K562 (cell line): ENCODE measurements at regions not wholly inside any gene's neighbourhood (a gene's known extent, or its start where the extent isn't known, plus 50 kb on each side); places are given as distances from the start of the nearest gene placed in this dataset.

Experiments used
- ATAC-seq: fragments of 200-7000 bp; cut with Tn5 transposase; 3 replicates; pipeline ENCODE4 v1.9.1; 2020; ENCODE audit warnings: moderate library complexity
- BruUV-seq: library from RNA; stranded (reverse); fragments of 400-500 nt; replicated peaks from 2 replicates; lab custom pipeline; 2021; lab: Mats Ljungman, UMichigan
- CTCF ChIA-PET: fragments of 300-600 bp; formaldehyde crosslinking; extraction: SDS; loops from one replicate; lab custom pipeline; 2021; ENCODE audit warnings: low intra/inter-chr PET ratio; lab: Yijun Ruan, JAX
- POLR2A ChIA-PET: fragments of 300-600, 350-650 bp; sonication (Branson Sonifier 250); formaldehyde crosslinking; extraction: SDS; loops from one replicate; lab custom pipeline; 2021; ENCODE audit warnings: antibody characterized with exemption, inconsistent platforms; lab: Yijun Ruan, JAX
- DNase-seq, 4 experiments: peaks; one replicate each; pipeline versions ENCODE4 v3.0.0 to v3.0.0-alpha.2; 2011 to 2018; ENCODE audit warnings: low spot score in 3 of 4, mixed read lengths in 3 of 4; ENCODE audit errors: extremely low read depth in 1 of 4
- FAIRE-seq: peaks from 2 replicates; lab custom pipeline; 2011; peaks lifted over from hg19 to GRCh38; lab: Jason Lieb, UNC
- H2AFZ ChIP-seq: 2 replicates; pipeline ENCODE4 v1.6.0; 2011; ENCODE audit warnings: low read depth, low read length, control low read depth, inconsistent platforms
- H3K27ac ChIP-seq: fragments of 200-600 bp; 3 replicates; pipeline ENCODE4 v1.8.0; 2011; ENCODE audit warnings: low read depth, mild to moderate bottlenecking, control low read depth, inconsistent platforms, low read length, moderate library complexity, mixed read lengths; ENCODE audit errors: extremely low read depth
- H3K27me3 ChIP-seq, 2 experiments: fragments of 300-600 bp in 1 of 2; 2 replicates in 1 of 2; 3 replicates in 1 of 2; pipeline versions ENCODE4 v1.6.0 to v1.8.0; 2011; ENCODE audit warnings: inconsistent platforms in 2 of 2, low read length in 2 of 2, mild to moderate bottlenecking in 1 of 2, mixed read lengths in 1 of 2, moderate library complexity in 1 of 2; ENCODE audit not compliant: control insufficient read depth in 2 of 2, insufficient read depth in 2 of 2
- H3K36me3 ChIP-seq: fragments of 300-600 bp; 3 replicates; pipeline ENCODE4 v1.8.0; 2011; ENCODE audit warnings: mild to moderate bottlenecking, low read length, inconsistent platforms; ENCODE audit not compliant: control insufficient read depth, insufficient read depth
- H3K4me1 ChIP-seq, 2 experiments: fragments of 200-600 bp in 1 of 2; replicated peaks in 1 of 2; 2 replicates in 1 of 2; 3 replicates in 1 of 2; pipeline versions ENCODE4 v1.5.1 to v1.8.0; 2011; ENCODE audit warnings: inconsistent platforms in 2 of 2, low read length in 2 of 2, mild to moderate bottlenecking in 1 of 2, mixed read lengths in 1 of 2, moderate library complexity in 1 of 2; ENCODE audit not compliant: control insufficient read depth in 2 of 2, insufficient read depth in 2 of 2
- H3K4me2 ChIP-seq: 2 replicates; pipeline ENCODE4 v1.6.1; 2011; ENCODE audit warnings: low read length, control low read depth, inconsistent platforms, mixed read lengths; ENCODE audit not compliant: insufficient read depth
- H3K4me3 ChIP-seq: fragments of 200-600 bp; sonication (generic), shearing (Covaris generic); 2 replicates; pipeline ENCODE4 v1.5.1; 2016; ENCODE audit warnings: control low read depth, inconsistent platforms
- H3K79me2 ChIP-seq: fragments of 200-600 bp; 3 replicates; pipeline ENCODE4 v1.8.0; 2011; ENCODE audit warnings: low read length, inconsistent platforms; ENCODE audit not compliant: control insufficient read depth, insufficient read depth
- H3K9ac ChIP-seq, 2 experiments: 2 replicates each; pipeline versions ENCODE4 v1.6.0 to v1.6.1; 2011; ENCODE audit warnings: low read depth in 2 of 2, low read length in 2 of 2, control low read depth in 1 of 2, inconsistent platforms in 1 of 2, mild to moderate bottlenecking in 1 of 2, mixed read lengths in 1 of 2; ENCODE audit not compliant: insufficient read depth in 1 of 2
- H3K9me1 ChIP-seq: one replicate; pipeline ENCODE4 v1.6.0; 2011; ENCODE audit warnings: inconsistent platforms, mild to moderate bottlenecking, low read length, moderate library complexity; ENCODE audit not compliant: control insufficient read depth, insufficient read depth
- H3K9me3 ChIP-seq: replicated peaks from 2 replicates; pipeline ENCODE4 v1.5.1; 2011; ENCODE audit warnings: low read depth, low read length, inconsistent platforms; ENCODE audit not compliant: control insufficient read depth, insufficient read depth
- H4K20me1 ChIP-seq: replicated peaks from 2 replicates; pipeline ENCODE4 v1.6.1; 2011; ENCODE audit warnings: low read length, inconsistent platforms, mixed read lengths; ENCODE audit not compliant: control insufficient read depth, insufficient read depth
- BACH1 ChIP-seq: fragments of 200-800 bp; sonication (Bioruptor generic); IDR thresholded peaks from 2 replicates; pipeline ENCODE4 v1.6.1; 2016; ENCODE audit warnings: missing genetic modification characterization, missing compliant biosample characterization
- WGBS: fragments of 100-300 bp; shearing (Covaris generic); methylation state at CpG from one replicate; pipeline ENCODE4 v1.1.6; 2016; ENCODE audit warnings: low coverage, mixed read lengths; ENCODE audit not compliant: insufficient coverage; ENCODE audit errors: missing lambda C conversion rate; 5-methylcytosine and 5-hydroxymethylcytosine counted together
- in situ Hi-C: fragments of 300-500 bp; cut with MboI; formaldehyde crosslinking; loops from 4 replicates; pipeline ENCODE4 v1.15.0; 2018; ENCODE audit warnings: inconsistent platforms, mixed read lengths
- intact Hi-C: fragments of 100-400 bp; cut with micrococcal nuclease; formaldehyde crosslinking; loops from 2 replicates; pipeline ENCODE4 v1.14.2; 2022
- TF ChIP-seq, protein P1 (sequence below): fragments of 150-350 bp; conservative IDR thresholded peaks from 2 replicates; pipeline ENCODE4 v1.6.1; 2014; ENCODE audit warnings: low read length

DNA sequence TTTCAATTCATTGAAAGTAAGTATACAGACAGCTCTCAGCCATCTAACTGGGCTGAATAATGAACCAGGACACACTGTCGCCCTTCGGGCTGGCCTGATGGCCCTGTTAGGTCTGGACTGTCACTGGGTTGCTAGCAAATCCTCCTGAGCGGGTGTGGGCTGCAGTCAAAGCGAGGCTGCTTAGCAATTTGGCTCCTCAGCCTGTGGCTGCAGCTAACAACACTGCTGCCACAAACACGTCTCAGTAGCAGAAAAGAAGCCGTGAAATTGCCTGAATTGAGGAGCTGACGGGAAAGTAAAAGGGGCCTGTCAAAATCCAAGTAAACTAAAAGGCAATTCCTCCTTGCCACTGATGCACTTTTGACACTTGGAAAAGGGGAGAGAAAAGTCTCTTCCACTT lies 72.8 kb downstream of the SMIM20 start (continued):
- no peak for TF ChIP-seq BACH1 (tag)

GRCh38 chr4:25991340-25991739 lies 77.3 kb downstream of the SMIM20 start:
- H3K9me3 ChIP-seq, result no peaks in the 10 kb centered on the region; the same call in 1 of the 2 replicates
- H3K4me1 ChIP-seq, result no peaks in the 10 kb centered on the region; a peak in 1 of 5 replicates
- no peak overlapping the region for H3K4me2 ChIP-seq
- no peaks in the 10 kb centered on the region for H3K36me3 ChIP-seq
- H3K79me2 ChIP-seq, result no peaks in the 10 kb centered on the region
- no peak overlapping the region for H2AFZ ChIP-seq
- H3K27me3 ChIP-seq, result peaks cover 10 to 35% of the 10 kb centered on the region in 2 experiments
- DNase-seq, result no peak
- intact Hi-C loops (no loop called here), in situ Hi-C loops (no loop called here)
- H4K20me1 ChIP-seq, result no peaks in the 10 kb centered on the region
- no peak overlapping the region for H3K27ac ChIP-seq
- POLR2A ChIA-PET, result no interaction called here
- H3K4me3 ChIP-seq, result no peak overlapping the region
- BruUV-seq, result no TSS peak
- FAIRE-seq, result no peak
- H3K9me1 ChIP-seq, result no peaks in the 10 kb centered on the region
- H3K9ac ChIP-seq, result no peak overlapping the region
- CTCF ChIA-PET, result no interaction called here
- TF ChIP-seq, protein P1, sequence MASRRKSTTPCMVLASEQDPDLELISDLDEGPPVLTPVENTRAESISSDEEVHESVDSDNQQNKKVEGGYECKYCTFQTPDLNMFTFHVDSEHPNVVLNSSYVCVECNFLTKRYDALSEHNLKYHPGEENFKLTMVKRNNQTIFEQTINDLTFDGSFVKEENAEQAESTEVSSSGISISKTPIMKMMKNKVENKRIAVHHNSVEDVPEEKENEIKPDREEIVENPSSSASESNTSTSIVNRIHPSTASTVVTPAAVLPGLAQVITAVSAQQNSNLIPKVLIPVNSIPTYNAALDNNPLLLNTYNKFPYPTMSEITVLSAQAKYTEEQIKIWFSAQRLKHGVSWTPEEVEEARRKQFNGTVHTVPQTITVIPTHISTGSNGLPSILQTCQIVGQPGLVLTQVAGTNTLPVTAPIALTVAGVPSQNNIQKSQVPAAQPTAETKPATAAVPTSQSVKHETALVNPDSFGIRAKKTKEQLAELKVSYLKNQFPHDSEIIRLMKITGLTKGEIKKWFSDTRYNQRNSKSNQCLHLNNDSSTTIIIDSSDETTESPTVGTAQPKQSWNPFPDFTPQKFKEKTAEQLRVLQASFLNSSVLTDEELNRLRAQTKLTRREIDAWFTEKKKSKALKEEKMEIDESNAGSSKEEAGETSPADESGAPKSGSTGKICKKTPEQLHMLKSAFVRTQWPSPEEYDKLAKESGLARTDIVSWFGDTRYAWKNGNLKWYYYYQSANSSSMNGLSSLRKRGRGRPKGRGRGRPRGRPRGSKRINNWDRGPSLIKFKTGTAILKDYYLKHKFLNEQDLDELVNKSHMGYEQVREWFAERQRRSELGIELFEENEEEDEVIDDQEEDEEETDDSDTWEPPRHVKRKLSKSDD, result no peak
- WGBS, result 0% methylated on average over 3 of the region's 3 CpGs
- ATAC-seq, result no peak
